HG02870 (cell line): ENCODE measurements at regions not wholly inside any gene's neighbourhood (a gene's known extent, or its start where the extent isn't known, plus 50 kb on each side); places are given as distances from the start of the nearest gene placed in this dataset.
"Not testable (repeated sequence)": the region's sequence is repeated elsewhere in the genome, so short reads cannot be mapped to it uniquely, and the experiment has no call there.

Source experiments
- ATAC-seq: cut with Tn5 transposase; IDR thresholded peaks from one replicate; pipeline ENCODE4 v1.9.1; 2021; ENCODE audit warnings: mild to moderate bottlenecking, moderate library complexity; ENCODE audit not compliant: unreplicated experiment

DNA sequence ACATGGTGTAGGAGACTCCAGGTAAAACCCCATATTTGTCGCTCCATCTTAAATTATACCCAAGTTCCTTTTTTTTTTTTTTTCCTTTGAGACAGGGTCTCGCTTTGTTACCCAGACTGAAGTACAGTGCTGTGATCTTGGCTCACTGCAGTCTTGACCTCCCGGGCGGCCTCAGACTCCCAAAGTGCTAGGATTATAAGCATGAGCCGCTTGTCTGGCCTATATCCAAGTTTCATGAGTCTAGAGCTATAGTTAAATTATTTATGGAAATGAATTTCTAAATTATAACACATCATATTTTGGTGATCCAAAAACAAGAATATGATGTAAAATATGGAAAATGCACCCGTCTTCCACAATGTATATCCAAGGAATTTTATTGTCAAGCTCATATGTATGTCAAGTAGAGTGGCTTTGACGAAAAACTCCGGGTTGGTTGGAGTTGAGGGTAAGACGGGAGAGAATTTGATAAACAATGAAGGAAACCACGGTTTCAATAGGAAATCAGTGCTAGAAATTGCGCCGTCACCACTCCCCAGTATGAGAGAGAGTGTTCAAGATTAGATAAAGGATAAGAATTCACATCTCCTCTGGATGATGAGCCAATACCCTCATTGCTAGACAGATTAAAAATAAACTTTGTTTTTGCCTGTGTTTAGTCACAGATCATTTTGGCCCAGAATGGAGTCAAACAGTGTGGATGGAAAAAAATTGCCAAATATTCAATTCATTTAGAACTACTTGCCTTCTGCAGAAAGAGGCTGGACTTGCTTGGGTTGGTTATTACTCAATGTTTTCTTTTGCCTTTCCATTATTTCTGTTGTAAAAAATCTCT lies 209.2 kb upstream of the NR2F2 start:
- no peak for ATAC-seq

DNA sequence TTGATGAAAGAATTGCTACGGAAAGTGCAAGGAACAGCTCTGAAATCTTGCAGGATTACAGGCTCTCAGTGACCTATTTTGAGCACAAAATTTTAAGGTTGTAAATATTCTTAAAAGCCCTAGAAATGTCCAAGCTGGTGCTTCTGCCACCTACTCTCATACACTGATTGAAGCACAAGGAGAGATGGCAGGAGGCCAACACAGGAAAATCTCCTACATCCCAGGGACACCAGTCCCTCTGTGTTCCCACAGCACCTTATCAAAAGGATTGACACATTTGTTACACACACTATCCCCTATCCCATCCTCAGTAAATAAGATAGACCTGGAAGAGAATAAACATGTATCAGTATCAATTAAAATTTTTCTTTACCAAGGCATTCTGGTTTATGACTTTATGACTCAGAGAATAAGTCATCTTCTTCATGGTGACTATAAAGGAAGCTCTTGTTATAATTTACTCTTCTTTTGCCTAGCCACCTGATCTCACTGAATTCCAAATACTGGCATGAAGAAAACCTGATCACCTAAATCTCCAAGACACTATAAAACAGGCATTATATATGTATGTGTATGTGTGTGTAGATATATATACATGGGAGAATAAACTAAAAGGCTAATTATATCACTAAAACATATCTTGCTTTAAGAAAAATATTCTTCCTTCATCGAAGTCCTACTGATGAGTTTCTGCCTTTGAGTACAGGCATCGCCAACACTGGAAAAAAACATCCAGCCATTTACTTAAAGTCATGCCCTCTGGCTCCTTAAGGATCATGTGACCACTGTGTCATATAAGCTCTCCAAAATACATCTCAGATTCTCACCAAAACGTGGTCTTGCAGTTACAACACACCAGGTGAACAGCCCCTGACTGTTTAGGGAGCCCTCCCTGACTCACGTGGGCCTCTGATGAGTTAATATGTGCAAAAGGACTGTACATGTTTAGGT lies 208.1 kb upstream of the NR2F2 start:
- ATAC-seq, result no peak

DNA sequence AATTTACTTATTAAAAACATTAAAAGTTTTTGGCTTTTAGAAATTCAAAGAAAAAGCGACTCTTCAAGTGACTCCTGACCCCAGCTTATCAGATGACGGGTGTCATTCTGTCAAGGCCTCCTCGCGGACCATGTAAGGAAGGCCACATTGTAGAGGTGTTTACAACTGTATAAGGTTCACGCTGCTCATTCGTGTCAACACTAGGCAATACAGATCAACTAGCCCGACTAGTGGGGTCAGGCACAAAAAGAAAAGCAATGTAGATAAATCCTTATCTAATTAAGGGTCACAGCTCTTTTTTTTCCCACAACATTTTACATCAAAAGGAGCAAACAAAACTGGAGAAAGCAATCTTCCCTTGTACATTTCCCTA lies 207.5 kb upstream of the NR2F2 start:
- no peak for ATAC-seq

DNA sequence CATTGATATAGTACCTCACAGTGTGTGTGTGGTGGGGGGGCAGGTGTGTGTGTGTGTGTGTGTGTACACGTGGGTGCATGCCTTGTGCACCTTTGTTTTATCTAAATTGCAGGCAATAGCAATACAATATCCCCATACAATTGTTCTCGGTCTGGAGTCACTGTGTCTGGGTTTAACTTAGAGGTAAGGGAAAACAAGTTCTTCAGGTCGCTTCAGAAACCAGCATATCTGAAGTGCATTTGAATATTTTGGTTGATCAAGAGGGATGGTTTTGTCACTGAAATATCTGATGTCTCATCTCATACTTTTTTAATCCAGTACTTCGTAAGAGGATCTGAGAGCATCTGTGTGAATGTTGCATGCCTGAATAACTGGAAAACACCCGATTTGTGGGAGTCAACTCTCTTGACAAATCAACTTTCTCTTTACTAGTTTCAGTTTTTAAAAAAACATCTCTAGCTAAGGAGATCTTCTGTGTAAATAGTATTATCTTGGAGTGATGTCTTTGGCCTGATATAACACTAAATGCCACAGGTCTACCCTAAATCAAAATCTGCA lies 206.8 kb upstream of the NR2F2 start:
- no peak for ATAC-seq

DNA sequence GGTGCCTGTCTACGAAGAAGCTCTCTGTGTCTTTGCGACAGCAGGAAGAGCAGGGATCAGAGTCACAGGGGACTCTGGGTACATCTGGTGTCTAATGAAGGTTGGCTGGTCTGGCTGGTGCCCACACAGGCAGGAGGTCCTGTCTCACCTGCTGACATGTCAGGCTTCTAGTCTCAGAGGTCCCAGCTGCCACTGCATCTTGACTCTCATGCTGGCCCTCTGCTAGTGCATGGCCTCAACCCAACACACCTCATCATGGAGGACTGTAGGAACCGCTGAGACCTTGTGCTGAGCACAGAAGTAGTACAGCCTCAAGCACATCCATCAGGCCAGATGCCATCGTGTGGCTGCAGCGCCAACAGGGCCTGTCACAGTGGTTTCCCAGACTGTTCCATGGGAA lies 206.1 kb upstream of the NR2F2 start:
- no peak for ATAC-seq

DNA sequence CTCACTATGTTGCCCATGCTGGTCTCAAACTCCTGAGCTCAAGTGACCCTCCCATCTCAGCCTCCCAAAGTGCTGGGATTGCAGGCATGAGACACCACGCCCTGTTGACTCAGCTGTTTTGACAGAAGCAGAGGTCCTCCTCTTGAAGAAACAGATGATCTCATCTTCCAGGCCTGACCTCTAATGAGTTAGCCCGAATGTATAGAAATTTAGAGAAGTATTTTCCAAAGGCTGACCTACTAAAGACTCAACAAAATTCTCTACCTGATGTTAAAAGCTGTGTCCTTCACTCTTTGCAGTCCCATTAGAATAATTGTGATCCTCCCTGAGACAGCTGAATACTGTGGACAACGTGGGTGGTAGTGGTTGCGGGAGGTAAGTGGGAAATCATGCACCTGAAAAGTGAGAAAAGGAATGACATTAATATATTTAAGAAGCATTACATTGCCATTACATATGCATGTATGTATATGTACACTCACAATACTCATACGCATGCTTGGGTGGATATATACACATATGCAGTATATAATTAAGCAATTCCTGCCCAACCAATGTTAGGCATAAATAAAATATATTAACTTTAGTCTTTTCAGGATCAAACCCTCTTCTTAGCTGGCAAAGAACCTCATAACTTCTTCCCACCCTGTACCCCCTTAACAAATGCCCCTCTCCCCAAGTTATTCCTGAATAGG lies 204.6 kb upstream of the NR2F2 start:
- no peak for ATAC-seq

DNA sequence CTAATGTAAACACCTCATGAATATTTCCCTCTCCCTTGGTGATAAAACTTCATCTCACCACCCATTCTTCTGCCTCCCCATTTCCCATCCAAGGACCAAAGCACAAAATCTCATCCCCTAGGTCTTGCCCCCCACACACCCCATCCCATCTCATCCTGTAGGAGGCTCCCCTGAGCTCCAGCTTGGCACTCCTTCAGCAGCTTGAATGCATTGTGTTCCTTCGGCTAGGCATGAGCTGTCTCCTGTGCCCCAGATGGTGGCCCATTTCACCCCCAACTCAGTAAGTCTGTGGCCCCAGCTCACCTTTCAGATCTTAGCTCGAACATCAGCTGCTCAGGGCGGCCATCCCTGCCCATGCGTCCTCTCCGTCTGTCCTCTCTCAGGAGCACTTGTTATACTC lies 203.6 kb upstream of the NR2F2 start:
- no peak for ATAC-seq

DNA sequence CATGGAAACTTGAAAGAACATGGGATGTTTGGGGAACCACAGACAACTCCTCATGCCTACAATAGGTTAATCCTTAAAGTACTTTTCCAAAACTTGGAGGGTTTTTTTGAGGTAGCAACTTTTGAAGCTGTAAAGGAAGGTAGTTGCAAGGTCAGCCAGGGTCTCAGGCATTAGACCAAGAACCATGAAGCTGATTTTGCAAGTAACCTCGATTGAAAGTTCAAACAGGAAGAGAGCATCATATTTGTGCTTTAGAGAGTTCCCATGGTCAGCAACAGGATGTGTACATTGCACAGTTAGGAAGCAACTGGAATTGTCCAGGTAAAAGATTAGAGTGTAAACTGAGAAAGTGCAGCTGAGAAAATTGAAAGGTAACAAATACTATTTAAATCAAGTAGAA lies 199.8 kb upstream of the NR2F2 start:
- no peak for ATAC-seq

DNA sequence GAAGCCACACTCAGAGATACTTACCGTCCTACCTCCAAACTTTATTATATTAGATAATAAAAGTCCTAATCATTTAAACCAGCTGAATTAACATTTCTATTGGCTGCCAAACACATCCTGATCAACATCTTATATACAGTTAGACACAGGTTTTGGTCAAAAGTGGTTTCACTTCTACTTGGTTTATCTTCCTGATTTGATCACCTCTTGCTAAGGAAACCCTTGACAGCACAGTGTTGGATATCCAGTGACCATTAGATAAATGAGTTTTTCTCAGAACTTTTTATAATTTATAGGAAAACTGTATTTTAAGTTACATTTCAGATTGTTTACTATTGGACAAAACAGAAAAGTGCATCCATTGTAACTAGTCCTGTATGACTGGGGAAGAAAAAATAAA lies 198.4 kb upstream of the NR2F2 start:
- no peak for ATAC-seq

DNA sequence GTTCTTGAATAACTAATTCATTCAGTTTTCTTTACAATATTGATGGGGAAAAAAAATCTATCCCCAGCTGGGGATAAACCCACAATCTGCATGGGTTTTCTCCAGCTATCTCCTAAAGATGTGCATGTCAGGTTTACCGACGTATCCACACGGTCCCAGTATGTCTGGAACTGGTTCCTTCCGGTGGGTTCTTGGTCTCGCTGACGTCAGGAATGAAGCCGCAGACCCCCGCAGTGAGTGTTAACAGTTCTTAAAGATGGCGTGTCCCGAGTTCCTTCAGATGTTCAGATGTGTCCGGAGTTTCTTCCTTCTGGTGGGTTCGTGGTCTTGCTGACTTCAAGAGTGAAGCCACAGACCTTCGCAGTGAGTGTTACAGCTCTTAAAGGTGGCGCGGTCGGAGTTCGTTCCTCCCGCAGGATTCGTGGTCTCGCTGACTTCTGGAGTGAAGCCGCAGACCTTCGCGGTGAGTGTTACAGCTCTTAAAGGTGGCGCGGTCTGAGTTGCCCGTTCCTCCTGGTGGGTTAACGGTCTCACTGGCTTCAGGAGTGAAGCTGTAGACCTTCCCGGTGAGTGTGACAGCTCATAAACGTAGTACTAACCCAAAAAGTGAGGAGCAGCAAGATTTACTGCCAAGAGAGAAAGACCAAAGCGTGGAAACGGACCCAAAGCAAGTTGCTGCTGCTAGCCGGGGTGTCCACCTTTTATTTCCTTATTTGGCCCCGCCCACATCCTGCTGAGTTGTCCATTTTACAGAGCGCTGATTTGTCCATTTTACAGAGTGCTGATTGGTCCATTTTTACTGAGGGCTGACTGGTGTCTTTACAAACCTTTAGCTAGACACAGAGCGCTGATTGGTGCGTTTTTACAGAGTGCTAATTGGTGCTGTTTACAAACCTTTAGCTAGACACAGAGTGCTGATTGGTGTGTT lies 195.1 kb upstream of the NR2F2 start:
- ATAC-seq, result no peak

DNA sequence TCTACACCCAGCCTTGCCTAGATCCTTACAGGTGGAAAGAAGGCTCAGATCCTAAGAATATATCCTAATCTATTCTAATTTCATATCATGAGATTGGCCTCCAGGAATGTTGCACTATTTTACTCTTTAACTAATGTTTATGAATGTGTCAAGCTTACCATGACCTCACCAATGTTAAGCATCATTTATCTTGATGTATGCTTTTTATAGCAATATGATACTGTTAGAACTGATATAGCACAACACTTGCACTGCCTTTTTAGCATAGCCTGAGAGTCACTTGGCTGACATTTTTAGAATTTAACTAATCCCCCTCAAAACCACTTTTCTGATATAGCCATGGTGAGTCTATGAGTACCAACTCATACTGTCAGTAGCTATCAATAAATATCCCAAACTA lies 191.5 kb upstream of the NR2F2 start:
- no peak for ATAC-seq

DNA sequence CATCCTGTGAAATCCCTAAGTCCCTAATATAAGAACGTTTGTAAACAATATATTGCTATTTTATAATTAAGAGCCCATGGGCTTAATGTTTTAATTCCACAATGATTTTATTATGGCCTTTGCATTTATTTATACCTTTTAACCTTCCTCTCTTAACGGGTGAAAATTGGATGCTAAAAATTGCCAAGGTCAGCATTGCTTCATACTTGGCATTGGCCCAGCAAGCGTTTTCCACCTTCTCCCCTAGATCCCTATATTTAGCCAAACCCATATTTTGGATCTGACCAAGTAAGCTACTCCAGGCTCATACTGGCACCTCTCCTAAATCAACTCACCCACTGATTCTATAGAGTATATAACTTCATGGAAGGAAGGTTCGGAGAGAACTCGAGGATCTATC lies 188.0 kb upstream of the NR2F2 start:
- ATAC-seq, result no peak

DNA sequence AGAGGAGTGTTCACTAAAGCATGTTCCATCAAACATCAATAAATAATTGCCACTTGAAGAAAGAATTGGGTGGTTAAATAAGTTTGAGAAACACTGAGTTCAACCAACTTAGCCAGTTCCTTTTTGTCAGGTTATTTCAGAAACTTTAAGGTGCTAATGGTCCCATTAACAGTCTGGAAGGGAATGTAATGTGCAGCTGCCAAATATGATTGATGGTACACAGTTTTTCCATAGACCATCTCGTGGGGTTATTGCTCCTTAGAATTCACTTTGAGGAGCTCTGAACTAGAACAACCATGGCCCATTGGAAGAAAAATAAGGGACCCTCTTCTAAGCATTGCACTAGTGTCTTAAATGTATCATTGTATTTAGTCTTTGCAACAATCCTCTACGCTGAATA lies 185.8 kb upstream of the NR2F2 start:
- no peak for ATAC-seq

DNA sequence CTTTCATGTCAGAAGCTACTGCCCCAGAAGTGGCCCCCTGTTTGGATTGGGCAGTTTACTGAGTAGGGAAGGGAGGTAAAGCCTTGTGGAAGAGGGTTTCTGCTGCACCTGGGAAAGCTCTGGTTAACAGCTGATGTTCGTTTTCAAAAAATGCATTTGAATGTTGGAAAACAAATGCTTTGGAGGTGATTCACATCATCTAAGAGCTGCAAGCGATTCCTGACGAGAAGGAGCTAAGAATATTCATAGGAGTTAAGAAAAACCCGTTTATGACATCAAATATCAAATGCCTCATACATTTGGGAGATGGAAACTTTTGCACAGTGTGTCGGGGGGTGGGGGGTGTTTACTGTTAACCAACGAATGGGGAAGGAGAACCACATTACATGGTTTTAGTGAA lies 183.8 kb upstream of the NR2F2 start:
- no peak for ATAC-seq

DNA sequence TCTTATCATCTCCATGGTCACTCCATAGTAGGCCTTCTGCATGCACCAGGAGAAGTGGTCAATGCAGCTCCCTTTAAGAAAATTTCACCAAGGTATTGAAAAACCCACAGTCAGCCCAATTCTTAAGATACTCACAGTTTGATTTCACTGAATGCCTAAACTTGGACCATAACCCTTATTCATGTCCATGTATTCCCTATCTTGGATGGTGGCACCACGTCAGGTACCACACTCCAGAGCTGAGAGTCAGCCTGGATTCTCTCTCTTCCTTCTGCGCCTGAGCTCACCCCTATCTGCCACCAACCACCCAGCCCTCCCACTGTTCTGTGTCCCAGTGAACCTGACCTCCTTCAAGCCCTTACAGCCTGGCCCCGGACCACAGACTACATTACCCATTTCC lies 183.2 kb upstream of the NR2F2 start:
- no peak for ATAC-seq

DNA sequence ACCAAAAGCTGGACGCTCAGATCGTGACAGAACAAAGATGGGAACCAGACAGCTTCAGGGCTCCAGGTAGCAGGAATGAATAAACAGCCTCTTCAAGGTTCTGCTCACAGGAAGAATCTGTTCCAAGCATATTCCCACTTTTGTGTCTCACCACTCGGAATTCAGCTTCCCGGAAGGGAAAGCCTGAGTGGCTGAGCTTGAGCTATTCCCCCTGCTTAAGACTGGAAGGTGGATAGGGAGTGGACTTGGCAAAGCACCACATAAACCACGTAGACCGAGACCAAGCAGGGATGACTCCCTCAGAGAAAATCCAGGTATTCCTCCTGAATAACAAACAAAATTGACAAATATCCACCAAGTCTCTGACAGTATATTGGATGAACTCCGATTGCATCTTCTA lies 180.2 kb upstream of the NR2F2 start:
- no peak for ATAC-seq

DNA sequence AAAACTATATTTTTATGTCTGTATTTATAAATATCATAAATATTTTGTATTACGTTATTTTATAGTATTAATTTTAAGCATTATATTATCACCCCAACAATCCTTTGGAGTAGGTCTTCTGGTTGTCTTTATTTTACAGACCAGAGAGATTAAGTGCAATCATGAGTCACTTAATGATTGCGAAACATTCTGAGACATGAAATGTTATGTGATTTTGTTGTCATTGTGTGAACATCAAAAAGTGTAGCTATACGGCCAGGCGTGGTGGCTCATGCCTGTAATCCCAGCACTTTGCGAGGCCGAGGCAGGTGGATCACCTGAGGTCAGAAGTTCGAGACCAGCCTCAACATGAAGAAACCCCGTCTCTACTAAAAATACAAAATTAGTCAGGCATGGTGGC lies 178.8 kb upstream of the NR2F2 start:
- ATAC-seq, result not testable (repeated sequence)

DNA sequence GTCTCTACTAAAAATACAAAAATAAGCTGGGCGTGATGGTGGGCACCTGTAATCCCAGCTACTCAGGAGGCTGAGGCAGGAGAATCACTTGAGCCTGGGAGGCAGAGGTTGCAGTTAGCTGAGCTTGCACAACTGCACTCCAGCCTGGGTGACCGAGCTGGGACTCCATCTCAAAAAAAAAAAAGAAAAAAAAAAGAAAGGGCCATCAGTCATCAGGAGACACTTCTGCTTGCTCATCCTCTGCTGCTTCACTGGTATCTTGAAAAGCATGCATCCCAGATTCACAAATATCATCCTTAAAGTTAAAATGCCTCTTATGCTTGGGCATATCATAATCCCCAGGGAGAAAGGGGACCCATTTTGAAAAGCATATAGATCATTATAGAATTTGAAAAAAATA lies 176.6 kb upstream of the NR2F2 start:
- ATAC-seq, result no peak

DNA sequence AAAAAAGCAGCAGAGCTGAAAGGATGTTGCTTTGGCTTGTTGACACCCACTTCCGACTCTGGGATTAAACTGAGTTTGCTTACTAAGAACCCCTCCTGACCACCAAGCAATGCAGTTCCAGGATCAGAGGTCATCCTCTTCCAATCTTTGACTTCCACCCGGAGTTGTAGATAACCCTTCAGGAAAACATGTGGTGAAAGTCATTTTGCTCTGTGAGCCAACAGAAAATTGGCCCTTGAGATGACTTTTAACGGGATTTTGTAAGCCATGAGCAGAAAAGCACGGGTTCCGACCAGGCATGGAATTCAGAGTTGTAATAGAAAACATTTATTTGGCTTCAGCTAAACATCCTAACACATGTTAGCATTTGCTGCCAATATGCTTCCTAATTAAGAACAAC lies 171.6 kb upstream of the NR2F2 start:
- no peak for ATAC-seq

DNA sequence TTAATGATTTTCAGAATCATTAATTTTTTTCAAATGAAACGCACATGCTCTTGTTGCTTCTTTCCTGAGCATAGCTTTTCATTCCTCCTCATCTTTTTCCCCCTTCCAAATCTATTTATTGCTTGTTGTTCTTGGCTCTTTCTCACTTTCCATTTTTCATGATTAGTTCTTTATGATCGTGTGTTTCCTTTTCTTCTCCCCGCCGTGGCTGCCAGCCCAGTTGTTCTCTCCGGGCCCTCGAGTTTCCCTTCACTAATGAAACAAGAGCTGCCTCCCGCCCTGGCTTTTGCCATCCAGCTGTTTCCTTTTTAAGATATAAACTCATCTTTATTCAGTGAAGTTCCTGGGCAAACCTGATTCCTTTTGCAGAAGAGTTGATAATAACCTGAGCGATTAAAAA lies 170.2 kb upstream of the NR2F2 start:
- no peak for ATAC-seq
